Adrenal gland (tissue), 9 donors: ENCODE measurements at regions not wholly inside any gene's neighbourhood (a gene's known extent, or its start where the extent isn't known, plus 50 kb on each side); places are given as distances from the start of the nearest gene placed in this dataset.

Experiments
- DNase-seq, 7 donors: peaks; one replicate each; pipeline ENCODE4 v3.0.0-alpha.2; 2019 to 2020
- H3K27ac ChIP-seq, 5 donors: fragments of 200-600 bp; sonication (generic) in 4 of 5; 1 replicate in 3 of 5; 2 replicates in 2 of 5; pipeline versions ENCODE4 v1.5.1 to v1.8.0; 2016 to 2020; ENCODE audit warnings: mild to moderate bottlenecking in 1 of 5
- H3K27me3 ChIP-seq: fragments of 200-600 bp; 2 replicates; pipeline ENCODE4 v1.8.0; 2021
- H3K36me3 ChIP-seq, 2 donors: fragments of 200-600 bp; replicated peaks in 1 of 2; 1 replicate in 1 of 2; 2 replicates in 1 of 2; pipeline versions ENCODE4 v1.5.1 to v1.8.0; 2018 to 2022
- H3K4me1 ChIP-seq, 2 donors: fragments of 200-600 bp; replicated peaks in 1 of 2; 1 replicate in 1 of 2; 2 replicates in 1 of 2; pipeline versions ENCODE4 v1.5.1 to v1.8.0; 2018 to 2021
- H3K4me3 ChIP-seq, 4 donors: fragments of 200-600 bp; sonication (generic) in 3 of 4; one replicate each; pipeline ENCODE4 v1.5.1; 2016 to 2018
- H3K9me3 ChIP-seq, 3 donors: fragments of 200-600 bp; sonication (generic) in 1 of 3; replicated peaks in 1 of 3; 1 replicate in 2 of 3; 2 replicates in 1 of 3; pipeline versions ENCODE4 v1.5.1 to v1.8.0; 2016 to 2021
- POLR2A ChIP-seq, 2 donors: fragments of 450-650 bp; IDR thresholded peaks; one replicate each; pipeline ENCODE4 v1.6.1; 2017; ENCODE audit warnings: antibody characterized with exemption in 2 of 2, mild to moderate bottlenecking in 2 of 2, moderate library complexity in 1 of 2
- WGBS, 4 donors: extraction: QIAGEN DNeasy Blood & Tissue Kit in 2 of 4; methylation state at CpG; one replicate each; pipeline versions ENCODE4 v1.1.5 to v1.1.7; 2013 to 2017; 5-methylcytosine and 5-hydroxymethylcytosine counted together
- intact Hi-C, 2 donors: fragments of 100-400 bp; cut with DNase I; formaldehyde crosslinking; loops; one replicate each; pipeline versions ENCODE4 v1.14.1 to v1.15.0; 2022 to 2023
- TF ChIP-seq, protein P1 (sequence below), 6 experiments: fragments of 450-650 bp in 4 of 6; fragments of 200-600 bp in 2 of 6; sonication (generic) in 1 of 6; IDR thresholded peaks; 1 replicate in 5 of 6; 2 replicates in 1 of 6; pipeline versions ENCODE4 v1.5.1 to v1.8.0; 2016 to 2021; ENCODE audit warnings: antibody characterized with exemption in 6 of 6, mild to moderate bottlenecking in 2 of 6, moderate library complexity in 1 of 6
- donor health status: healthy with polysubstance abuse.
- donor health status: Bipolar disorder and iron deficiency.
- donor health status: DM: yes; HTN: yes; CAD: no.
- donor health status: DM: no; HTN: no; CAD: no.
- donor health status: DM: no; HTN: no; CAD: no.

- Histone ChIP-seq H3K27ac (no peak overlapping the region), H3K36me3 (no peaks in the 10 kb centered on the region), H3K4me3 (no peak overlapping the region), H3K4me1 (no peaks in the 10 kb centered on the region), H3K27me3 (peaks cover 7% of the 10 kb centered on the region), H3K9me3 (no peaks in the 10 kb centered on the region)
- intact Hi-C loops = no loop called here
- no peak for DNase-seq
- WGBS, 4 donors = 71 to 89% (median 80%) methylated on average over 5 to 12 of the region's 12 CpGs
- TF ChIP-seq, protein P1, sequence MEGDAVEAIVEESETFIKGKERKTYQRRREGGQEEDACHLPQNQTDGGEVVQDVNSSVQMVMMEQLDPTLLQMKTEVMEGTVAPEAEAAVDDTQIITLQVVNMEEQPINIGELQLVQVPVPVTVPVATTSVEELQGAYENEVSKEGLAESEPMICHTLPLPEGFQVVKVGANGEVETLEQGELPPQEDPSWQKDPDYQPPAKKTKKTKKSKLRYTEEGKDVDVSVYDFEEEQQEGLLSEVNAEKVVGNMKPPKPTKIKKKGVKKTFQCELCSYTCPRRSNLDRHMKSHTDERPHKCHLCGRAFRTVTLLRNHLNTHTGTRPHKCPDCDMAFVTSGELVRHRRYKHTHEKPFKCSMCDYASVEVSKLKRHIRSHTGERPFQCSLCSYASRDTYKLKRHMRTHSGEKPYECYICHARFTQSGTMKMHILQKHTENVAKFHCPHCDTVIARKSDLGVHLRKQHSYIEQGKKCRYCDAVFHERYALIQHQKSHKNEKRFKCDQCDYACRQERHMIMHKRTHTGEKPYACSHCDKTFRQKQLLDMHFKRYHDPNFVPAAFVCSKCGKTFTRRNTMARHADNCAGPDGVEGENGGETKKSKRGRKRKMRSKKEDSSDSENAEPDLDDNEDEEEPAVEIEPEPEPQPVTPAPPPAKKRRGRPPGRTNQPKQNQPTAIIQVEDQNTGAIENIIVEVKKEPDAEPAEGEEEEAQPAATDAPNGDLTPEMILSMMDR (IDR thresholded peaks at IDR 0.05) = no peak
- TF ChIP-seq POLR2A (IDR thresholded peaks at IDR 0.05) = no peak
These were observed 555.4 kb downstream of the BCOR start for GRCh38 chrX:39542316-39542715.

DNA sequence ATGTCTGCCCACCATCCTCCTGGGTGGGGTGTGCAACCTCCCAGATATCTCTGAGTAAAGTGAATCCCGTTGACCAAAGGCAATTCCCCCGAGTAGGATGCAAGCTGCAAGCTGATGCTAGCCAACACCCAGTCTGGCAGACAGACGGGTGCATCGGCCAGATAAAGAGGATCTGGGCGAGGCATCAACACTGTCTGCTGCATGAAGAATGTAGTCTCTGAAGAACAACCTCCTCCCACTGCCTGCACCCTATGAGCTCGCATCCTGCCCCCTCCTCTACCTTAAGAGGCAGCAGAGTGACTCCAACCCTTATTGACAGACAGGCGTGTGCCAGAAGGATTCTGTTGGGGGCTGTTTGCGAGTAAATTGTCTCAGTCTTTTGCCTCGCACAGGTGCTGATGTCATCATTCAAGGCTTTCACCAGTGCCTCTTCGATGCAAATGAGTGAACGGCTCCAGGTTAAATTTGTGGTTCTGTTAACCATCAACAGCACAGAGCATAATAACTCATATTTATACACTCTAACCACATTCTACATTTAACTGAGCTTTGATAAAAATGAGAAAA lies 546.9 kb downstream of the BCOR start:
- no peak for DNase-seq
- Histone ChIP-seq H3K4me3 (no peak overlapping the region), H3K27me3 (peaks cover 12% of the 10 kb centered on the region), H3K27ac (no peak overlapping the region), H3K36me3 (no peaks in the 10 kb centered on the region), H3K4me1 (no peaks in the 10 kb centered on the region), H3K9me3 (no peaks in the 10 kb centered on the region)
- intact Hi-C loops = no loop called here
- 60 to 80% (median 69%) methylated on average over 5 to 11 of the region's 11 CpGs for WGBS, 4 donors
- TF ChIP-seq, protein P1 (IDR thresholded peaks at IDR 0.05) = no peak
- no peak for TF ChIP-seq POLR2A (IDR thresholded peaks at IDR 0.05)

GRCh38 chrX:39551762-39552161 lies 546.0 kb downstream of the BCOR start:
- intact Hi-C loops = no loop called here
- TF ChIP-seq, protein P1 (IDR thresholded peaks at IDR 0.05) = no peak
- TF ChIP-seq POLR2A (IDR thresholded peaks at IDR 0.05) = no peak
- H3K36me3 ChIP-seq = no peaks in the 10 kb centered on the region
- no peaks in the 10 kb centered on the region for H3K9me3 ChIP-seq
- no peak overlapping the region for H3K4me3 ChIP-seq
- DNase-seq = no peak
- no peaks in the 10 kb centered on the region for H3K4me1 ChIP-seq
- H3K27ac ChIP-seq = no peak overlapping the region
- peaks cover 12% of the 10 kb centered on the region for H3K27me3 ChIP-seq
- 21 to 48% (median 39%) methylated on average over 2 of the region's 2 CpGs for WGBS, 4 donors

DNA sequence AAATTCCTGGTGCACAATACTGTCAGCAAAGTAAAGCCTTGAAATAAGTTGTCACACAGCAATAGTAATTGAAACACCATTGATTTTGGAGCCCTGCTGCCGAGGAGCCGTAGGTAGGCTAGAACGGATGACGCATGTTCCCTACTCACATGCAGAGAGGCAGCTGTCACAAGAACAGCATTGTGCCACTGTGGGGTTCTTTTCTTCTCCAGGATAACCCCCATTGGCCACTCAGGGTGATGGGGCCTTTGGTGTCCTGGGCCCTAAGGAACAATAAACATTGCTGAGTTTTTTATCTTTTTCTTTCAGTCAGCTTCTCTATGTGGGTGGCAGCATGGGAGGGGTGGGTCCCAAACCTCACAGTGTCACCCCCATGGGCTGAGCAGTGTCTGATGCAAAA lies 542.3 kb downstream of the BCOR start:
- intact Hi-C loops = no loop called here
- Histone ChIP-seq H3K9me3 (no peaks in the 10 kb centered on the region), H3K4me3 (no peak overlapping the region), H3K27ac (no peak overlapping the region), H3K27me3 (peaks cover 6% of the 10 kb centered on the region), H3K4me1 (no peaks in the 10 kb centered on the region), H3K36me3 (no peaks in the 10 kb centered on the region)
- DNase-seq = no peak
- TF ChIP-seq, protein P1 (IDR thresholded peaks at IDR 0.05) = no peak
- no peak for TF ChIP-seq POLR2A (IDR thresholded peaks at IDR 0.05)
- WGBS, 4 donors = 95 to 100% (median 98%) methylated on average over 1 to 4 of the region's 4 CpGs
